T-helper 2 cell treated with Interferon-gamma antibody and Interleukin-4, amounts not matched to agents 100 ng/mL and 5 ng/mL, for 36 hours (primary cell): ENCODE measurements at regions not wholly inside any gene's neighbourhood (a gene's known extent, or its start where the extent isn't known, plus 50 kb on each side); places are given as distances from the start of the nearest gene placed in this dataset.

Experiments
- intact Hi-C: fragments of 100-400 bp; cut with micrococcal nuclease; formaldehyde crosslinking; loops from one replicate; pipeline ENCODE4 v1.15.1; 2023

GRCh38 chr7:17680026-17680425 lies 260.3 kb downstream of the SNX13 start:
- intact Hi-C loops, result loop anchor here (5.0 to 10.0 kb wide), 2 partner anchors 987 to 1375 kb away; no protein-coding TSS in a partner anchor

GRCh38 chr7:17680943-17681351 lies 259.3 kb downstream of the SNX13 start:
- intact Hi-C loops, result loop anchor here (5.0 to 10.0 kb wide), 2 partner anchors 986 to 1374 kb away; no protein-coding TSS in a partner anchor

GRCh38 chr7:17681965-17682364 lies 258.3 kb downstream of the SNX13 start:
- intact Hi-C loops, result loop anchor here (2.0 to 10.0 kb wide), 3 partner anchors 663 to 1373 kb away; no protein-coding TSS in a partner anchor

DNA sequence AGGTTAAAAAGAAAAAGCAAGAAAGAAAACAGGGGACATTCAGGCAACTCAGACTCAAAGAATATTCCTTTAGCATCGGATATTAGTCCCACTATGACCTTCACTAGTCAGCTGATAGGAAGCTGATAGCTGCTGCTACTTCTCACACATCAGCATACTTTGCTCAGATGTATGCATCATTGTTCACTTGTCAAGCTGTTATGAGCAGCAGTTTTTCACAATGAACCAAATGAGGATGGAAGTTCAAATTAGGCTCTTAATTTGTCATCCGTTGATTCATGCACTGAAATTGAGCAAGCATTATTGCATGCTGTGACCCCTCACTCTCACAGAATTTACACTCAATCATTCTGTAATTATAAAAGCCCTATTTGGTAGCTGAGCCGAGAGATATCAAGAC lies 257.7 kb downstream of the SNX13 start:
- intact Hi-C loops, result loop anchor here (2.0 to 10.0 kb wide), 3 partner anchors 662 to 1372 kb away; no protein-coding TSS in a partner anchor

- intact Hi-C loops, result loop anchor here (10.0 kb wide), 1 partner anchor 1370 kb away; no protein-coding TSS in a partner anchor
Observed at GRCh38 chr7:17685141-17685540, 255.2 kb downstream of the SNX13 start.

DNA sequence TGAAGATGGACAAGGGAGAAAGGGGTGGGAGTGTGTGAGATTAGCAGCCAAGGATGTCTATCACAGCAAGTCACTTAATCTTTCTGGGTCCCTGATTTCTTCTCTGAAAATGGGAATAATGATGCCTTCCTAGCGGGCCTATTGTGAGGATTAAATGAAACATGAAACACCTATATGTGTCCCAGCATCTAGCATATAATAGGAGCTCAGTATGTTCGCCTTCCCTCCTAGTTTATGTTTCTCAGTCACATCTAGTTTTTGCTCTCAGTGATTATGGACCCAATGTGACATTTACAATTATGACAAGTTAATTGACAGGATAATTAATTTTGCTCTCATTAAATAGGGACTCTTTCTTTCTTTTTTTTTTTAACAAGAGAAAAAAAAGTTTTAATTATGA lies 252.9 kb downstream of the SNX13 start:
- intact Hi-C loops, result loop anchor here (10.0 kb wide), 1 partner anchor 1367 kb away; no protein-coding TSS in a partner anchor

- intact Hi-C loops, result loop anchor here (10.0 kb wide), 1 partner anchor 1365 kb away; no protein-coding TSS in a partner anchor
Observed at GRCh38 chr7:17689361-17689902, 250.9 kb downstream of the SNX13 start.

- intact Hi-C loops, result no loop called here
Observed at GRCh38 chr7:17690030-17690429, 250.3 kb downstream of the SNX13 start.

DNA sequence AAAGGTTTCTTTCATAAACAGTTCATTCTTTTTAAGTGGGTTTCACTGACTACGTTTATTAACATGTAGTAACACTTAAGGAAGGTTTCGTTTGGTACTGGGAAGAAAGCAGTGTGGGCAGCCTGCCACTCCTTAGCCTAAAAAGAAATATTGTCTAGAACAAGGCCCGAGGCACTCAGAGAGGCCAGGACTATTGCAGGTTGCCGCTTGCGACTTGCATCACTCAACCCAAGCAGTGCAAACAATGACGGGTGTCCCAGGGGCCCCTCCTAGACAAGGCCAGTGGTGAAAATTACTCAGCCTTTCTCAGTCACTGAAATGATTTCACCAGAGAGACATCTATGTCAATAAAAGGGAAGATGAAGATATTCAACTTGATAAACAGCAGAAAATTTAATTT lies 243.9 kb downstream of the SNX13 start:
- intact Hi-C loops, result no loop called here

GRCh38 chr7:17697128-17697881 lies 243.0 kb downstream of the SNX13 start:
- intact Hi-C loops, result no loop called here

DNA sequence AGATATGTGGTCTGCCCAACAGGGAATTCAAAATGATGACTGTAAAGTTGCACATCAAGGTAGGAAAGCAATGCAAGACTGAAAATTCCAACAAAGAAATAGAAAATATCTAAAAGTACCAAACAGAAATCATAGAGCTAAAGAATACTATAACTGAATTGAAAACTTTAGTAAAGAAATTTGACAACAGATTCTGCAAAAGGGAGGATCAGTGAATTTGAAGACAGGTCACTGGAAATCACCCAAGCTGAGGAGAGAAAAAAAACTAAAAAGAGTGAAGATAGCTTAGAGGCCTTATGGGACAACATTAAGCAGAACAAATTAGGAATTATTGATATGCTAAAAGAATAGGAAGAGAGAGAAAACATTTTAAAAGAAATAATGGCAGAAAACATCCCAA lies 240.6 kb downstream of the SNX13 start:
- intact Hi-C loops, result no loop called here

DNA sequence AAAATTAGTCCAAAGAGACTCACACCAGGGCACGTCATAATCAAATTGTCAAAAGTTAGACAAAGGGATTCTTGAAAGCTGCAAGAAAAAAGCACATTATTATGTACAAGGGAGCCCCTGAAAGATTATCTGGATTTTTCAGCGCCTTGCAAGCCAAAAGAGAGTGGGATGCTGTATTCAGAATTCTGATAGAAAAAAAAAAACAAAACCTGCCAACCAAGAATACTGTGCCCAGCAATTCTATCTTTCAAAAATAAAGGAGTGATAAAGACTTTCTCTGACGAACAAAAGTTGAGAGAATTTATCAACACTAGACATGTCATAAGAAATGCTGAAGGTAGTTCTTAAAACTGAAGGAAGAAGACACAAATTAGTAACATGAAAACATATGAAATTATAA lies 240.2 kb downstream of the SNX13 start:
- intact Hi-C loops, result no loop called here

GRCh38 chr7:17706275-17706674 lies 234.0 kb downstream of the SNX13 start:
- intact Hi-C loops, result loop anchor here (5.0 kb wide), 1 partner anchor 641 kb away; no protein-coding TSS in a partner anchor

DNA sequence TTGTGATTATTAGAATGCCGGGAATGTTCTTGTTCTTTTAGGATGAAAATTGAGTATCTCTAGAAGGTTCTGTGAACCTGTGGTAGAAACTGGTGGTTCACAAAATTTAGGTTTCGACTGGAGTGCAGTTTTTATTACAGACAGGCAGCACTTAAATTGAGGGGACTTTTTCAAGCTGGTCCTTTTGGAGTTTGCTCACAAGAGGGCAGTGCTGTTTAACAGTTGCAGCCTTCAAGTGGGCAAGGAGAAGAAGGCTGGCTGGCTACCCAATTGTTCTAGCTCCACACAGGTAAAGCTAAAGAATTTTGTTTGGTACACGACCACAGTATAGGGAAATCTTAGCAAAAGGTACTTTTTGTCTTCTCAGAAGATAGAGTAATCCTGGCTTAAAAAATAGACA lies 233.6 kb downstream of the SNX13 start:
- intact Hi-C loops, result loop anchor here (5.0 kb wide), 1 partner anchor 641 kb away; no protein-coding TSS in a partner anchor

DNA sequence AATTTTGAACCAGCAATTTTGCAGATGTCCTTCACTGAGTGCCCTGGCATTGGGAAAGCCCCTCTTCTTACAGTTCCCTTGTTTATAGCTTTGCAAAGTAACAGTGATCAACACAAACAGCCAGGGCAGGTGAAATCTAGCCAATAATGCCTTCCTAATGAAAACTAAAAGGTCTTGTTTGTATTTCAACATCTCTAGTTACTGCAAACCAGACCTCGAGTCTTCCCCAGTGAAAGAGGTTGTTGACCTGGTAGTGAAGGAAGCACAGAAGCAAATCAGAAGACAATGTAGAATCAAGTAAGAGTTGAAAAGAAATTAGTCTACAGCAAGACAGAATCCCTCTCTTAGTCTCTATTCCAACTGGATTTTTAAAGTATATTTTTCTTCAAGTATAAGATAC lies 231.2 kb downstream of the SNX13 start:
- intact Hi-C loops, result loop anchor here (5.0 kb wide), 1 partner anchor 638 kb away; no protein-coding TSS in a partner anchor

DNA sequence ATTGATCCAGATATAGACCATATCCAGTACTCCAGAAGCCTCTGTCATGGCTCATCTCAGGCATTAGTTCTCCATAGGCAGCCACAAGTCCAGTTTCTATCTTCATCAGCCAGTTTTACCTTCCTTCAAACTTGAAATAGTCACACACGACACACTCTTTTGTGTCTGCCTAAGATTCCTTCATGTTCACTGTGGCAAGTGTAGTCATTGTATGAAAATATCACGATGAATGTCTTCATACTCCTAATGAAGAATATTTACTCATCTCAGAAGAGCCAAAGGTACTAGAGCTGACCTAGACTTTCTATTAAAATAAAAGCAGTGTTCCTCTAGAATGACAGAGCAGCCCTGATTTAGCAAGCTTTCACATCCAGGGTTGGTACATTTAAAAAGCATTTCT lies 230.7 kb downstream of the SNX13 start:
- intact Hi-C loops, result loop anchor here (5.0 kb wide), 1 partner anchor 638 kb away; no protein-coding TSS in a partner anchor

GRCh38 chr7:17710312-17710711 lies 230.0 kb downstream of the SNX13 start:
- intact Hi-C loops, result no loop called here

DNA sequence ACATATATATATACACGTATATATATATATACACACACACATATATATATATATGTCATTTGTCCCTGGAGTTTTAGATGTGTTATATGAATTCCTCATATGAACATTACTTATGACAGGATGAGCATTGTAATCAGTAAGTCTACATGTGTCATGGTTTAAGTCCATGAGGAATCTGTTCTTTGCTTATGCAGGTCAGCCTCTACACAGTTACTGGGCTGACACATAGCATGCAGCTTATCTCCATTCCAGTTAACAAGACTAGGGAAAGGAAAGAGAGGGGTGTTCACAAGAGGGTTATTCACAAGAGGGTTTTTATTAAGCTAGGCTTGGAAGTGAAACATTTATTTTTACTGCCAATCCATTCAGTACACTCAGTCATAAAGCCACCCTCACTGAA lies 226.7 kb downstream of the SNX13 start:
- intact Hi-C loops, result no loop called here

DNA sequence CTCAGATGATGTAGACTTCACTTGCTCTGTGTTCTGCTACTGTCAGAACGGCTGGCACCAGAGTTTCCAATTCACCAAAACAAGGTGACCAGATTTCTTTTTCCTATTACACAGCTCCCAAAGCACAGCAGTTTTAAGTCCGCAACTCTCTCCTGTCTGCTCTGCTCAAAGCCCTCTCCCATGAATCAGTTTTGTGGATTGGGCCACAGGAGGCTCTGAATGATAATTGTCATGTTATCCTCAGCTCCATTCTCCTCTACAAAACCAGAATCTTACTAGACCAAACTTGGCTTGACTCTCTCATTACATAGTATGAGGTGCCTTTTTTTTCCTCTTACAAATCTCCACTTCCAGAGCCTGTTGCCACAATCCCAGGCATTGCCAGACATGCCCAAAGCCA lies 223.5 kb downstream of the SNX13 start:
- intact Hi-C loops, result no loop called here

DNA sequence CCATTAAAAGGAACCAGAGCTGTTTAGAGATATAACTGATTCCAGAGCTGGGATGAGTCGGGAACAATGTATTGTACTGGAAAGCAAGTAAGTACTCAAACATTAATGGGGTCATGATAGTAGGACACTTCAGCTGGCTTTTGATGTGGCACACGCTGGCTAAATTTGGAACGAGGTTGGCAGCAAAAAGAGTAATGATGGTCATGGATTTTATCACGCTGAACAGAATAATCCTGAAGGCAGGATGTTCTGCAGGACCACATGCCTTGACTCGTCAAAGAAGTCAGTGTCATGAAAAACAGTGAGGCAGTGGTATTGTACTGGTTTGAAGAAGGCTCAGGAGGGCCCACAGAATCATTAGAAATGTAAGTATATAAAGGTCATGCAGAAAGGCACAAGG lies 220.3 kb downstream of the SNX13 start:
- intact Hi-C loops, result no loop called here

DNA sequence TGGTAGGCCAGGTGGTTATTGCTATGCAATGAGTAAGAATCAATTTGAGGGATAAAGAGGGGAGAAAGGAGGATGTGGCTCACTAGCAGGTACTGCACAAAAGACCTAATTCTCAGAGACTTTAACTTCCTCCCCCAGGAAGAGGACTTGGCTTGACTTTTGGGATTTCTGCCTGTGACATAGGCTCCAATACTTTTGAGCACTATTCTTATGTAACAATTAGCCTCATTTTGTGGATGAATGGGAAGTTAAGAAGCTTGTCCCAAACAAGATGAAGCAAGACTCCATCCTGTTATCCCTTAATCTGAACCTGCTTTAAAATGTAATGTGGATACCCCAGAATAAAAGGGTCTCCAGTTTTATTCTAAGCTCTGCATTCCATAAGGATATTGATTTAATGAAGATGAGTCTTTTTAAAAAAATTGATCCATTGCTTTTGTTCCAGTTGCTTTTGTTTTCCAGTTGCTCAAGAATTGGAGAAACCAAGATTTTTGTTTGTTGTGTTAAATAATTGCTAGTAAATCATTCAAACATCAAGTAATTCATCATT lies 218.5 kb downstream of the SNX13 start:
- intact Hi-C loops, result no loop called here

DNA sequence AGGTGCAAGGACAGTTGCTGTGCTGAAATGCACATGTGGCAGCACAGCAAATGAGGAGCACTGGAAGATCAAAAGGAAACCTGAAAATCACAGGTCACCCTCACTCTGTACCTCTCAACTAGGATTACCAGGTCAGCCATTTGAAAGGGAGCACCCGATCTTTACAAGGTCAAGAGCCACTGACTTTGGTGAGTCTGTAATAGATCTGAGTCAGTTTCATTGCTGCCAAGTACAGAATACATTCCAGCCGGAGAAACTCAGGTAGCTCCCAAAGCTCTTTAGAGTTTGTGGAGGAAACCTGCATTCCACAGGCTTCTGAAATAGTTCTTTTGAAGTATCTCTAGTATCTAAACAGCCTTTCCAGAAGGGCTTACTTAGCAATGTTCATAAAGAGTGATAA lies 217.5 kb downstream of the SNX13 start:
- intact Hi-C loops, result no loop called here
